Ishikawa (cell line): ENCODE measurements at regions not wholly inside any gene's neighbourhood (a gene's known extent, or its start where the extent isn't known, plus 50 kb on each side); places are given as distances from the start of the nearest gene placed in this dataset.

Source experiments
- CEBPB ChIP-seq: IDR thresholded peaks from 2 replicates; pipeline ENCODE4 v1.6.1; 2012
- CREB1 ChIP-seq: IDR thresholded peaks from 2 replicates; pipeline ENCODE4 v1.6.1; 2012; ENCODE audit warnings: low read depth
- EGR1 ChIP-seq: IDR thresholded peaks from 2 replicates; pipeline ENCODE4 v1.6.1; 2012
- EP300 ChIP-seq: IDR thresholded peaks from 2 replicates; pipeline ENCODE4 v1.6.1; 2012; ENCODE audit warnings: borderline replicate concordance
- FOXM1 ChIP-seq: IDR thresholded peaks from 2 replicates; pipeline ENCODE4 v1.6.1; 2012; ENCODE audit warnings: low read depth, borderline replicate concordance
- NFIC ChIP-seq: IDR thresholded peaks from 2 replicates; pipeline ENCODE4 v1.6.1; 2012
- RAD21 ChIP-seq: IDR thresholded peaks from 2 replicates; pipeline ENCODE4 v1.6.1; 2012; ENCODE audit warnings: low read depth
- REST ChIP-seq: IDR thresholded peaks from 2 replicates; pipeline ENCODE4 v1.6.1; 2012; ENCODE audit warnings: low read depth, mild to moderate bottlenecking
- TAF1 ChIP-seq: IDR thresholded peaks from 2 replicates; pipeline ENCODE4 v1.6.1; 2012; ENCODE audit warnings: low read depth, mild to moderate bottlenecking
- TCF12 ChIP-seq: IDR thresholded peaks from 2 replicates; pipeline ENCODE4 v1.6.1; 2012; ENCODE audit warnings: low read depth
- TEAD4 ChIP-seq: IDR thresholded peaks from 2 replicates; pipeline ENCODE4 v1.6.1; 2012
- USF1 ChIP-seq: IDR thresholded peaks from 2 replicates; pipeline ENCODE4 v1.6.1; 2012
- YY1 ChIP-seq: IDR thresholded peaks from 2 replicates; pipeline ENCODE4 v1.6.1; 2012; ENCODE audit warnings: low read depth
- ZBTB7A ChIP-seq: IDR thresholded peaks from 2 replicates; pipeline ENCODE4 v1.6.1; 2012; ENCODE audit warnings: low read depth
- TF ChIP-seq, protein P1 (sequence below): IDR thresholded peaks from 2 replicates; pipeline ENCODE4 v1.6.1; 2012

DNA sequence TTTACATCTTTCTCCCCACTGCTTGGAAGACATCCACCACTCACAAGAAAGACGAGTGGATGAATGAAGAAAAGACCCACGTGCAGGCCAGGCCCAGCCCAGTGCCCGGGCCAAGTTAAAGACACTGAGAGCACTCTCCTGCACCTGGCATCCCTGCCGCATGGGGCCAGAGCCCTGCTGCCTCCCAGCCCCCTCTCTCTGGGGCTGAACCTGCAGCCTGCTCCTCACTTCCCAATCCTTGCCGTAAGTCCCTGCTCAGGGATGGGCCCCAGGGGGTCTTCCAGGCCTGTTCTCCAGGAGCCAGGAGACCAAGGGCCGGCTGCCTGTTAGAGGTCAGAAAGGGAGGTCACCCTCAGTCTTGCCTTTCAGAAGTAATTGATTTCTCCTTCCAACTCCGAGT is 168.5 kb upstream of the ZC3H12A start:
- TF ChIP-seq USF1 = no peak
- no peak for TF ChIP-seq REST
- TF ChIP-seq TEAD4 = no peak
- TF ChIP-seq CREB1 = no peak
- no peak for TF ChIP-seq FOXM1
- TF ChIP-seq RAD21 = no peak
- TF ChIP-seq EGR1 = no peak
- TF ChIP-seq, protein P1, sequence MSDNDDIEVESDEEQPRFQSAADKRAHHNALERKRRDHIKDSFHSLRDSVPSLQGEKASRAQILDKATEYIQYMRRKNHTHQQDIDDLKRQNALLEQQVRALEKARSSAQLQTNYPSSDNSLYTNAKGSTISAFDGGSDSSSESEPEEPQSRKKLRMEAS = no peak
- no peak for TF ChIP-seq YY1
- no peak for TF ChIP-seq EP300
- TF ChIP-seq ZBTB7A = no peak
- TF ChIP-seq CEBPB = no peak
- TF ChIP-seq NFIC = no peak

GRCh38 chr1:37306461-37306860 is 167.9 kb upstream of the ZC3H12A start:
- TF ChIP-seq TCF12 = no peak
- TF ChIP-seq, protein P1 = no peak

DNA sequence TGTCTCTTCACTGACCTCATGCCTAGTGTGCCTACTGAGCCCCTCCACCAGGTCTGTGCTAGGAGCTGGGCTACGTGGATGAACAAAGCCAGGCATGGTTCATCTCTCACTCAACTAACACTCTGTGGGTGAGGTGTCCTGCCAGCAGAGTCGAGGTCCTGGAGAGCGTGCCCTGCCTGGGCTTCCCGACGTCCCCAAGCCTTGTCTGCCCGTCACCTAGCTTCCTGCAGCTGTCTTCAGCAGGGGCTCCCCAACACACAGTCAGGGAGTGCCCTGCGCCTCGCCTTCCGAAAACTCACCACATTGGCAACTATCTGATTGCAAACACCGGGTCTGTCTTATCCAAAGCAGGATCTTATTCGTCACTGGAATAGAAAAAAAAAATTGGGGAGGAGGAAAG is 167.5 kb upstream of the ZC3H12A start:
- no peak for TF ChIP-seq CREB1

- TF ChIP-seq FOXM1 (no peak), RAD21 (no peak), ZBTB7A (no peak), EGR1 (no peak), EP300 (no peak), CREB1 (no peak), CEBPB (no peak), TEAD4 (no peak), NFIC (no peak)
- TF ChIP-seq, protein P1 = no peak
These were observed 166.1 kb upstream of the ZC3H12A start for GRCh38 chr1:37308031-37308960.

- TF ChIP-seq EGR1 = no peak
- TF ChIP-seq TAF1 = no peak
- TF ChIP-seq REST = no peak
These were observed 164.8 kb upstream of the ZC3H12A start for GRCh38 chr1:37309574-37309973.

- TF ChIP-seq TAF1 = no peak
- no peak for TF ChIP-seq REST
- no peak for TF ChIP-seq YY1
- TF ChIP-seq, protein P1 = no peak
- TF ChIP-seq FOXM1 = no peak
- no peak for TF ChIP-seq CREB1
- no peak for TF ChIP-seq EGR1
- no peak for TF ChIP-seq RAD21
- no peak for TF ChIP-seq ZBTB7A
- TF ChIP-seq EP300 = no peak
- no peak for TF ChIP-seq CEBPB
- TF ChIP-seq TCF12 = no peak
- TF ChIP-seq TEAD4 = no peak
- no peak for TF ChIP-seq NFIC
These were observed 164.3 kb upstream of the ZC3H12A start for GRCh38 chr1:37310064-37310463.
